NCI-H2081 treated with DMSO at 0.1 percent for 48 hours (cell line): ENCODE measurements at regions not wholly inside any gene's neighbourhood (a gene's known extent, or its start where the extent isn't known, plus 50 kb on each side); places are given as distances from the start of the nearest gene placed in this dataset.

Experiments
- DNase-seq: peaks from one replicate; lab custom pipeline; 2025; lab: John Stamatoyannopoulos, UW

- no peak for DNase-seq
Measured at GRCh38 chr6:77073410-77073760, 389.9 kb downstream of the HTR1B start.

GRCh38 chr6:77072694-77073409 is 390.4 kb downstream of the HTR1B start:
- DNase-seq = no peak

- DNase-seq = no peak
Measured at GRCh38 chr6:77063494-77063893, 399.8 kb downstream of the HTR1B start.

GRCh38 chr6:77055711-77056110 is 407.6 kb downstream of the HTR1B start:
- DNase-seq = no peak

- DNase-seq = no peak
Measured at GRCh38 chr6:77040568-77041195, 422.6 kb downstream of the HTR1B start.

GRCh38 chr6:77038807-77039206 is 424.5 kb downstream of the HTR1B start:
- no peak for DNase-seq

- DNase-seq = no peak
Measured at GRCh38 chr6:77037439-77037838, 425.9 kb downstream of the HTR1B start.

GRCh38 chr6:77036400-77036799 is 426.9 kb downstream of the HTR1B start:
- no peak for DNase-seq

GRCh38 chr6:77034161-77034560 is 429.1 kb downstream of the HTR1B start:
- DNase-seq = no peak

GRCh38 chr6:77030929-77031674 is 432.2 kb downstream of the HTR1B start:
- DNase-seq = no peak

GRCh38 chr6:77026341-77026740 is 436.9 kb downstream of the HTR1B start:
- DNase-seq = no peak

- DNase-seq = no peak
Measured at GRCh38 chr6:77025736-77026223, 437.5 kb downstream of the HTR1B start.

- DNase-seq = no peak
Measured at GRCh38 chr6:77021778-77022177, 441.5 kb downstream of the HTR1B start.

GRCh38 chr6:77021232-77021631 is 442.1 kb downstream of the HTR1B start:
- no peak for DNase-seq

GRCh38 chr6:77019081-77019480 is 444.2 kb downstream of the HTR1B start:
- no peak for DNase-seq

- DNase-seq = no peak
Measured at GRCh38 chr6:77017537-77017936, 445.8 kb downstream of the HTR1B start.

GRCh38 chr6:77015350-77015749 is 447.9 kb downstream of the HTR1B start:
- DNase-seq = no peak

GRCh38 chr6:77011929-77012545 is 451.3 kb downstream of the HTR1B start:
- no peak for DNase-seq

GRCh38 chr6:77010931-77011542 is 452.3 kb downstream of the HTR1B start:
- DNase-seq = no peak

- no peak for DNase-seq
Measured at GRCh38 chr6:76992553-76992952, 470.7 kb downstream of the HTR1B start.

GRCh38 chr6:76984572-76984971 is 478.7 kb downstream of the HTR1B start:
- DNase-seq = no peak
